Activated CD4-positive, alpha-beta T cell treated with anti-CD3 and anti-CD28 coated beads for 48 hours (primary cell): ENCODE measurements at regions not wholly inside any gene's neighbourhood (a gene's known extent, or its start where the extent isn't known, plus 50 kb on each side); places are given as distances from the start of the nearest gene placed in this dataset.
"Not testable (repeated sequence)": the region's sequence is repeated elsewhere in the genome, so short reads cannot be mapped to it uniquely, and the experiment has no call there.

ENCODE experiments used
- DNase-seq: peaks from one replicate; pipeline ENCODE4 v3.0.0-alpha.2; 2020

DNA sequence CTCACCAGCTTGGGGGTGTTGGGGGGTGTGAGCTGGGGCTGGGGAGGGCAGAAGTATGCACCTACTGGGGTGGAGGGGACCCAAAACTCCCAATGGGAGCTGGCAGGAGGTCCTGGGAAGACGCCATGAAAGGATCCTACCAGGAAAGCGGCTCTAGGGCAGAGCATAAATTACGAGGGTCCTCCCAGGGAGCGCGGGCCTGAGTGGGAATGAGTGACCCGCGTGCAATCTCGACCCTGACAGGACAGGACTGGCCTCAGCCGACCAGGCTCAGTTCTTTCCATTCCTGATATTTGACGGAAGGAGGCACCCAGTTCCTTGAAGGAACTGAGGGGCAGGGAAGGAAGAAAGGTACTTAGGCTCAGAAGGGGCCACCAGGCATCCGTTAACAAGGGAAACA is 1452.8 kb upstream of the TPTE start:
- DNase-seq: not testable (repeated sequence)

DNA sequence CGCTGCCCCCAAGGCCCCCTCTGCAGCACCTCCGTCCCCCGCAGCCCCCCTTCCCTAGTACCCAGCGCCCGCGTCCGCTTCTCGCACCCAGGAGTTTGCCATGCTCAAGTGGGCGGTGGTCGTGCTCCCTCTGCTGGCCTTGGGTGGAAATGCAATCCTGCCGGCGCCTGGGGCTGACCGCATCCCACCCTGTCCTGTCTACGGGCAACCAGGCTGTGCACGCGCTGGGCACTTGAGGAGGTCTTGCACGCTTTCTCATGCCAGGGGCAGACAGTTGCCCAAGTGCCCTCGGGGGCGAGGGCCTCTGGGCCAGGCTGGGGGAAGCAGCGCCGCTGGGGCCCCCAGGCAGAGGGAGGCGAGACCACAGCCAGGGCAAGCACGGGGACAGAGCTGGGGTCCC is 1450.7 kb upstream of the TPTE start:
- peak; percentile 9 for DNase-seq

DNA sequence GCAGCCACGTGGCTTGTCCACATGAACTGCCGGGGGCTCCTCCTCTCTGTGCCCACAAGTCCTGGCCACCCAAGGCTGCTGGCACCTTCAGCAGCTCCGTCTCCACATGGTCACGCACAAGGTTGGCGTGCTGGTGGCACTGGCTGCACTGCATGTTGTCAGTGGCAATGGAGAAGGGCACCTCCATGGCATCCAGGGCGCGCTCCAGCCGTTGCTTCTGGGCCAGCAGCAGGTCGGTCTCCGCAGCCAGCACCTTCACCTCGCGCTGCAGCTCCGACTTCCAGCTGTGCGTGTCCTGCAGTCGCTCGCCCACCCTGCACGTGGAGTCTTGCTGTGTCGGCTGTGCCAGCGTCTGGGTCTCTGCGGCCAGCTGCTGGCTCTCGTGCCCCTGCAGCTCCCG is 1448.4 kb upstream of the TPTE start:
- DNase-seq: not testable (repeated sequence)

DNA sequence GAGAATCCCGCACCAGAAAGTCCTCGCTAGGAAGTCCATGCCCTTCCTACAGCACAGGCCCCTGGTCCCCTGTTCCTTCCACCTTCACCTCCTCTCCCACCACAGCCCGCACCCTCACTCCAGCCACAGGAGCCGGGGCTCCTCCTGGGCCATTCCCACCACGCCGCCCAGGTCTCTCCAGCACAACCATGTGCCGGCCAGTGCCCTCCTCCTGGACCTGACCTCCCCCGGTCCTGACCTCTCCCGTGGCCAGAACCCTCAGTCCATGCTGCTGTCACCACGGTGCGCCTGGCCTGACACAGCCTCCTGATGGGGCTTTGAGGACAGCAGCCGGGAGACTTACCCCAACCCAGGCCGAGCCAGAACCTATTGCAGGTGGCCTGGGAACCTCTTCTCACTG is 1446.6 kb upstream of the TPTE start:
- DNase-seq: not testable (repeated sequence)

DNA sequence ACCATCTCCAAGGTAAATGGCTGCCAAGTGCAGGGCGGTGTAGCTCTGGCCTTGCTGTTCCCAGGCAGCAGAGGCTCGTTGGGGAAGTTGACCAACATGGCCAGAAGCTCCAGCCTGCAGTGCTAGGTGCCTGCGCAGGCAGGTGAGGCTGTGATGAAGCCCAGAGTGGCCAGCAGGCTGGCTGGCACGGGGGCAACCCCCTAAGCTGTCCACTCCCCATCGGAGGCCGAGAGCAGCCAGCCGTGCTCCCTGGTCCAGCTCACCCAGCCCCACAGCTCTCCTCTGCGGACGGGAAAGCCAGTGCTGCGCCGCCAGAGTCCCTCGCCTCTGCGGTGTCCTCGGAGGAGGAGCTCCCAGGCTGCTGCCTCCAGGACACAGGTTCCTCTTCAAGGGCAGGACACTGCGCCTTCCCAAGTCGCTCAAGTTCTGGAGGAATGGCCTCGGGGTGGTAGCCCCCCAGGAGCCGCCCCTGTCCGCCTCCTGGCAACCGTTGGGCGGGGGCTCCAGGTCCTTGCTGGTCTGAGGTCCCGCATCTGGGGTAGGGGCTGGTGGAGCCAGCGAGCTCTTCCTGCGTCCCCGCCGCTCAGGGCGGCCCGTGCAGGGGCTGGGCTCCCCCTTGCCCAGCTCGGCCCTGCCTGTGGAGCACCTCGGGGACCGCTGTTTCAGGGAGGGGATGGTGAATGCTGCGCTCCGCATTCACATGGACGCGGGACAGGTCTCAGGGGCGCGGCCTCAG is 1438.1 kb upstream of the TPTE start:
- not testable (repeated sequence) for DNase-seq

DNA sequence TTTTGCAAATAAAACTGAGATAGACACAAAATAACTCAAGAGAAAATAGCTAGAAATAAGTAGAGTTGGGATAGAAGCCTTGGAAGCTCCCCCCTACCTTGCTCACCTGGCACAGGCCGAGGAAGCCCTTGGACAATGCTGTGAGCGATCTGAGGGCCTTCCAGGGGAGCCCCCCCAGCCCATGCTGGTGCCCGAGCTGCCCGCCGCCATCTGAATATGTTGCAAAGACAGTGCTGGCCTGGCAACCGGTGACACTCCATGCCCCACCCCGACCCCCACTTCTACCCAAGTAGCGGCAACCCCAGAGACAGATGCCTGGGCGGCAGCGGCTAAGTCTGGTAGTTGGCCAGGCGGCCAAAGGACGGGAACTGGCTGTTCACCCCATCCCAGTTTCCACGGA is 1435.1 kb upstream of the TPTE start:
- DNase-seq: not testable (repeated sequence)

DNA sequence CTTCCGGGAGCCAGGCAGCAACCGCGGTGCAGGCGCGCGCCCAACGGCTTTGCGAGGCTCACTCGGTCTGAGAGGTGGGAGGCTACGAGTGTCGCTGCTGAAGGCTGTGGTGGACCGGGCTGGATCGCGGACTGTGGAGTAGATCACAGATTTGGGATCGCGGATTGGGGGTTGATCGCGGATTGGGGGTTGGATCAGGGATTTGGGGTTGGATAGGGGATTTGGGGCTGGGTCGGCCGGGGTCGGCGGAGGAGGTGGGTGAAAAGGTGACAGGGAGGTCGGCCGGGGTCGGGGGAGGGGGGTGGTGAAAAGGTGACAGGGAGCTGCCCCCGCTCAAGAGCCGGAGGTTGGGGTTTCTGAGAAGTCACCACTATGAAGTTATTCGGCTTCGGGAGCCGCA is 1433.6 kb upstream of the TPTE start:
- not testable (repeated sequence) for DNase-seq

DNA sequence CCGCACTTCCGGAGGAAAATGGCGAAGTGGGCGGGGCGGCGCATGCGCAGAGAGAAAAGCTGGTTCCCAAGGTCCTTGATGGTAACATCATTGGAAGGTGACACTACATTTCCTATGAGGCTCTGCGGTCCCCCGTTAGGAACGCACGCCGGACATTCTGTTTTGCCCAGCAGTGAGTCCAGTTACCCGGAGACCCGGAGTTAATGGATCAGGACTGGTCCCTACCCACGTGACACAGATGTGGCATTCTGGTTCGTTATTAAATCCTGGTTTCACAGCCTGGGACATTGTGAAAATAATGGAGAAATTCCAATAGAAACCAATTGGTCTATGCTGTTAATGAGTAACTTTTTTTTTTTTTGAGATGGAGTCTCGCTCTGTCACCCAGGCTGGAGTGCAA is 1391.6 kb upstream of the TPTE start:
- not testable (repeated sequence) for DNase-seq

DNA sequence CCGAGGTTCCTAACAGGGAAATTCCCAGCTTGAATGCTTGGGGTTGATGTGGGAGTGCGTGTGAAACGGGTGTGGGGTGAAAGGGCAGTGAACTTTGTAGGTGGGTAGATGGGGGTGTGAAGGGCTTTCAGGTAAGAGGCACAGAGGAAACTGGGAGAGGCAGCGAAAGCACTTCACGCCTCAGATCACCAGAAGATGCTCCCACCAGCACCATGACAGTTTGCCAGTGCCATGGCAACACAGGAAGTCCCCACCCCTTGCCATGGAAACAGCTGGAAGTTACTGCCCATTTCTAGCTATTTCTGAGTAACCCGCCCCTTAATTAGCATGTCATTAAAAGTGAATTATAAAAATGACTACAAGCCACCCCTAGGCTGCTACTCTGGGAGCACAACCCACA is 1390.6 kb upstream of the TPTE start:
- DNase-seq: not testable (repeated sequence)
